COLO668 (cell line): ENCODE measurements at regions not wholly inside any gene's neighbourhood (a gene's known extent, or its start where the extent isn't known, plus 50 kb on each side); places are given as distances from the start of the nearest gene placed in this dataset.

Experiments used
- DNase-seq: peaks from one replicate; lab custom pipeline; 2025; ENCODE audit not compliant: unreplicated experiment; lab: John Stamatoyannopoulos, UW

GRCh38 chr2:108067820-108068405 lies 81.6 kb downstream of the SLC5A7 start:
- no peak for DNase-seq

- no peak for DNase-seq
Observed at GRCh38 chr2:108069515-108070310, 83.4 kb downstream of the SLC5A7 start.

GRCh38 chr2:108073415-108074072 lies 87.2 kb downstream of the SLC5A7 start:
- no peak for DNase-seq

- no peak for DNase-seq
Observed at GRCh38 chr2:108074150-108074549, 87.8 kb downstream of the SLC5A7 start.

GRCh38 chr2:108074946-108075345 lies 88.6 kb downstream of the SLC5A7 start:
- no peak for DNase-seq

GRCh38 chr2:108076527-108076926 lies 90.2 kb downstream of the SLC5A7 start:
- DNase-seq = no peak

GRCh38 chr2:108079736-108080135 lies 93.4 kb downstream of the SLC5A7 start:
- no peak for DNase-seq

GRCh38 chr2:108080177-108080576 lies 93.9 kb downstream of the SLC5A7 start:
- DNase-seq = no peak

- DNase-seq = no peak
Observed at GRCh38 chr2:108082978-108083377, 96.7 kb downstream of the SLC5A7 start.

- no peak for DNase-seq
Observed at GRCh38 chr2:108084311-108084710, 98.0 kb downstream of the SLC5A7 start.

GRCh38 chr2:108092886-108093285 lies 106.6 kb downstream of the SLC5A7 start:
- no peak for DNase-seq

- no peak for DNase-seq
Observed at GRCh38 chr2:108101481-108101880, 115.2 kb downstream of the SLC5A7 start.

GRCh38 chr2:108106731-108107130 lies 120.4 kb downstream of the SLC5A7 start:
- DNase-seq = no peak

GRCh38 chr2:108111936-108112335 lies 125.6 kb downstream of the SLC5A7 start:
- no peak for DNase-seq

GRCh38 chr2:108115868-108116267 lies 123.9 kb upstream of the SULT1C3 start:
- DNase-seq = no peak

GRCh38 chr2:108118996-108119395 lies 120.8 kb upstream of the SULT1C3 start:
- DNase-seq = no peak

GRCh38 chr2:108119492-108119891 lies 120.3 kb upstream of the SULT1C3 start:
- DNase-seq = no peak

- DNase-seq = no peak
Observed at GRCh38 chr2:108124736-108125495, 114.9 kb upstream of the SULT1C3 start.

- no peak for DNase-seq
Observed at GRCh38 chr2:108125581-108125980, 114.2 kb upstream of the SULT1C3 start.

GRCh38 chr2:108128249-108128648 lies 111.5 kb upstream of the SULT1C3 start:
- DNase-seq = peak; percentile 11

GRCh38 chr2:108129636-108130035 lies 110.1 kb upstream of the SULT1C3 start:
- no peak for DNase-seq
